HEK293 (cell line): ENCODE measurements at regions not wholly inside any gene's neighbourhood (a gene's known extent, or its start where the extent isn't known, plus 50 kb on each side); places are given as distances from the start of the nearest gene placed in this dataset.

Source experiments
- CTCF ChIA-PET: fragments of 350-600 bp; formaldehyde crosslinking; extraction: SDS; loops from one replicate; lab custom pipeline; 2021; ENCODE audit warnings: antibody characterized with exemption; lab: Yijun Ruan, JAX
- POLR2A ChIA-PET: fragments of 300-600 bp; formaldehyde crosslinking; extraction: SDS; loops from one replicate; lab custom pipeline; 2020; ENCODE audit warnings: antibody characterized with exemption, inconsistent platforms; lab: Yijun Ruan, JAX
- H3K27ac ChIP-seq: fragments of 200-500 bp; sonication (Bioruptor generic); 2 replicates; pipeline ENCODE4 v1.5.1; 2014; ENCODE audit warnings: low read depth, low read length, control low read depth, inconsistent platforms; ENCODE audit errors: extremely low read depth
- H3K36me3 ChIP-seq, 2 experiments: fragments of 200-500 bp in 1 of 2; sonication (Bioruptor generic) in 1 of 2; 1 replicate in 1 of 2; 2 replicates in 1 of 2; pipeline ENCODE4 v1.5.1; 2014 to 2017; ENCODE audit warnings: inconsistent platforms in 2 of 2, low read length in 2 of 2; ENCODE audit not compliant: control insufficient read depth in 2 of 2, insufficient read depth in 1 of 2
- H3K4me1 ChIP-seq: fragments of 200-500 bp; sonication (Bioruptor generic); 2 replicates; pipeline ENCODE4 v1.5.1; 2014; ENCODE audit warnings: mild to moderate bottlenecking, low read length, inconsistent platforms; ENCODE audit not compliant: control insufficient read depth, insufficient read depth
- H3K4me3 ChIP-seq: 2 replicates; pipeline ENCODE4 v1.5.1; 2011; ENCODE audit warnings: low read depth, mild to moderate bottlenecking, control low read depth, low read length, moderate library complexity
- H3K9me3 ChIP-seq: fragments of 200-500 bp; sonication (Bioruptor generic); 2 replicates; pipeline ENCODE4 v1.5.1; 2014; ENCODE audit warnings: low read depth, low read length, inconsistent platforms; ENCODE audit not compliant: control insufficient read depth, insufficient read depth
- ELK4 ChIP-seq: IDR thresholded peaks from 2 replicates; pipeline ENCODE4 v1.6.1; 2011; ENCODE audit warnings: mild to moderate bottlenecking, low read depth, low read length, borderline replicate concordance
- KLF9 ChIP-seq: fragments of 450-650 bp; formaldehyde crosslinking; IDR thresholded peaks from 2 replicates; pipeline ENCODE4 v1.5.1; 2016; ENCODE audit warnings: missing biosample characterization, missing genetic modification characterization, low read depth
- ZBTB26 ChIP-seq: fragments of 450-650 bp; formaldehyde crosslinking; optimal IDR thresholded peaks from 2 replicates; pipeline ENCODE3; 2016; ENCODE audit warnings: missing biosample characterization, mild to moderate bottlenecking, missing genetic modification characterization
- ZFP3 ChIP-seq: fragments of 450-650 bp; formaldehyde crosslinking; IDR thresholded peaks from 2 replicates; pipeline ENCODE4 v1.5.1; 2016; ENCODE audit warnings: low read depth, missing biosample characterization, missing genetic modification characterization
- ZIC2 ChIP-seq: fragments of 450-650 bp; formaldehyde crosslinking; IDR thresholded peaks from 2 replicates; pipeline ENCODE4 v1.5.1; 2016; ENCODE audit warnings: missing biosample characterization, missing genetic modification characterization
- ZNF184 ChIP-seq: fragments of 450-650 bp; IDR thresholded peaks from 2 replicates; pipeline ENCODE4 v1.5.1; 2018; ENCODE audit warnings: missing biosample characterization, mild to moderate bottlenecking, missing genetic modification characterization
- ZNF221 ChIP-seq: fragments of 450-650 bp; formaldehyde crosslinking; IDR thresholded peaks from 2 replicates; pipeline ENCODE4 v1.5.1; 2017; ENCODE audit warnings: missing biosample characterization, missing genetic modification characterization, borderline replicate concordance
- ZNF311 ChIP-seq: fragments of 450-650 bp; formaldehyde crosslinking; IDR thresholded peaks from 2 replicates; pipeline ENCODE4 v1.5.1; 2017; ENCODE audit warnings: missing biosample characterization, missing genetic modification characterization, borderline replicate concordance
- ZNF416 ChIP-seq: fragments of 450-650 bp; formaldehyde crosslinking; IDR thresholded peaks from 2 replicates; pipeline ENCODE4 v1.5.1; 2016; ENCODE audit warnings: missing biosample characterization, missing genetic modification characterization
- ZNF423 ChIP-seq: fragments of 450-650 bp; formaldehyde crosslinking; IDR thresholded peaks from 2 replicates; pipeline ENCODE4 v1.5.1; 2016; ENCODE audit warnings: missing biosample characterization, missing genetic modification characterization
- ZNF514 ChIP-seq: fragments of 450-650 bp; formaldehyde crosslinking; IDR thresholded peaks from 2 replicates; pipeline ENCODE4 v1.5.1; 2016; ENCODE audit warnings: missing biosample characterization, missing genetic modification characterization
- ZNF548 ChIP-seq: fragments of 450-650 bp; formaldehyde crosslinking; IDR thresholded peaks from 2 replicates; pipeline ENCODE4 v1.5.1; 2016; ENCODE audit warnings: missing biosample characterization, missing genetic modification characterization
- ZNF629 ChIP-seq: fragments of 450-650 bp; formaldehyde crosslinking; IDR thresholded peaks from 2 replicates; pipeline ENCODE4 v1.5.1; 2017; ENCODE audit warnings: missing biosample characterization, missing genetic modification characterization
- ZNF660 ChIP-seq: fragments of 450-650 bp; IDR thresholded peaks from 2 replicates; pipeline ENCODE4 v1.5.1; 2018; ENCODE audit warnings: missing biosample characterization, mild to moderate bottlenecking, missing genetic modification characterization
- ZNF670 ChIP-seq: fragments of 450-650 bp; formaldehyde crosslinking; IDR thresholded peaks from 2 replicates; pipeline ENCODE4 v1.5.1; 2016; ENCODE audit warnings: missing biosample characterization, missing genetic modification characterization, low read depth
- ZNF747 ChIP-seq: fragments of 450-650 bp; formaldehyde crosslinking; IDR thresholded peaks from 2 replicates; pipeline ENCODE4 v1.5.1; 2016; ENCODE audit warnings: missing biosample characterization, missing genetic modification characterization
- ZNF777 ChIP-seq: fragments of 450-650 bp; formaldehyde crosslinking; IDR thresholded peaks from 2 replicates; pipeline ENCODE4 v1.5.1; 2017; ENCODE audit warnings: missing biosample characterization, missing genetic modification characterization, borderline replicate concordance
- TF ChIP-seq, protein P1 (sequence below): fragments of 450-650 bp; formaldehyde crosslinking; IDR thresholded peaks from 2 replicates; pipeline ENCODE4 v1.5.1; 2016; ENCODE audit warnings: missing biosample characterization, missing genetic modification characterization
- TF ChIP-seq, protein P2 (sequence below): fragments of 450-650 bp; formaldehyde crosslinking; IDR thresholded peaks from 2 replicates; pipeline ENCODE4 v1.5.1; 2016; ENCODE audit warnings: missing biosample characterization, missing genetic modification characterization
- TF ChIP-seq, protein P3 (sequence below): fragments of 450-650 bp; formaldehyde crosslinking; IDR thresholded peaks from 2 replicates; pipeline ENCODE4 v1.5.1; 2016; ENCODE audit warnings: missing biosample characterization, missing genetic modification characterization
- TF ChIP-seq, protein P4 (sequence below): fragments of 450-650 bp; formaldehyde crosslinking; IDR thresholded peaks from 2 replicates; pipeline ENCODE4 v1.5.1; 2016; ENCODE audit warnings: missing biosample characterization, missing genetic modification characterization, borderline replicate concordance

- H3K36me3 ChIP-seq: no peaks in the 10 kb centered on the region
- no peak overlapping the region for H3K4me3 ChIP-seq
- POLR2A ChIA-PET: no interaction called here
- H3K27ac ChIP-seq: no peak overlapping the region
- no peaks in the 10 kb centered on the region for H3K9me3 ChIP-seq
- TF ChIP-seq ZNF629 (tag by site-specific recombination) (no peak), ZNF416 (tag by site-specific recombination) (no peak), ZNF184 (tag by site-specific recombination) (no peak), ZNF548 (tag by site-specific recombination) (no peak), ZNF514 (tag by site-specific recombination) (no peak), ZNF311 (tag by site-specific recombination) (no peak), ZNF423 (tag by site-specific recombination) (no peak), ZIC2 (tag by site-specific recombination) (no peak), ZNF670 (tag by site-specific recombination) (no peak), ZNF777 (tag by site-specific recombination) (no peak), ZNF660 (tag by site-specific recombination) (no peak)
- TF ChIP-seq, protein P1, sequence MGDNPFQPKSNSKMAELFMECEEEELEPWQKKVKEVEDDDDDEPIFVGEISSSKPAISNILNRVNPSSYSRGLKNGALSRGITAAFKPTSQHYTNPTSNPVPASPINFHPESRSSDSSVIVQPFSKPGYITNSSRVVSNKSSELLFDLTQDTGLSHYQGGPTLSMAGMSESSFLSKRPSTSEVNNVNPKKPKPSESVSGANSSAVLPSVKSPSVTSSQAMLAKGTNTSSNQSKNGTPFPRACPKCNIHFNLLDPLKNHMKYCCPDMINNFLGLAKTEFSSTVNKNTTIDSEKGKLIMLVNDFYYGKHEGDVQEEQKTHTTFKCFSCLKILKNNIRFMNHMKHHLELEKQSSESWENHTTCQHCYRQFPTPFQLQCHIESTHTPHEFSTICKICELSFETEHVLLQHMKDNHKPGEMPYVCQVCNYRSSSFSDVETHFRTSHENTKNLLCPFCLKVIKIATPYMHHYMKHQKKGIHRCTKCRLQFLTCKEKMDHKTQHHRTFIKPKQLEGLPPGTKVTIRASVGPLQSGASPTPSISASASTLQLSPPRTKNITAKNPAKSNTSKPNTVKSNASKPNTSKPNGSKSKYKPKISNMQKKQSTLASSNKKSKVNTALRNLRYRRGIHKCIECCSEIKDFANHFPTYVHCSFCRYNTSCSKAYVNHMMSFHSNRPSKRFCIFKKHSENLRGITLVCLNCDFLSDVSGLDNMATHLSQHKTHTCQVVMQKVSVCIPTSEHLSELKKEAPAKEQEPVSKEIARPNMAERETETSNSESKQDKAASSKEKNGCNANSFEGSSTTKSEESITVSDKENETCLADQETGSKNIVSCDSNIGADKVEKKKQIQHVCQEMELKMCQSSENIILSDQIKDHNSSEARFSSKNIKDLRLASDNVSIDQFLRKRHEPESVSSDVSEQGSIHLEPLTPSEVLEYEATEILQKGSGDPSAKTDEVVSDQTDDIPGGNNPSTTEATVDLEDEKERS (tag by site-specific recombination): no peak
- TF ChIP-seq, protein P2, sequence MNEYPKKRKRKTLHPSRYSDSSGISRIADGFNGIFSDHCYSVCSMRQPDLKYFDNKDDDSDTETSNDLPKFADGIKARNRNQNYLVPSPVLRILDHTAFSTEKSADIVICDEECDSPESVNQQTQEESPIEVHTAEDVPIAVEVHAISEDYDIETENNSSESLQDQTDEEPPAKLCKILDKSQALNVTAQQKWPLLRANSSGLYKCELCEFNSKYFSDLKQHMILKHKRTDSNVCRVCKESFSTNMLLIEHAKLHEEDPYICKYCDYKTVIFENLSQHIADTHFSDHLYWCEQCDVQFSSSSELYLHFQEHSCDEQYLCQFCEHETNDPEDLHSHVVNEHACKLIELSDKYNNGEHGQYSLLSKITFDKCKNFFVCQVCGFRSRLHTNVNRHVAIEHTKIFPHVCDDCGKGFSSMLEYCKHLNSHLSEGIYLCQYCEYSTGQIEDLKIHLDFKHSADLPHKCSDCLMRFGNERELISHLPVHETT (tag by site-specific recombination): no peak
- TF ChIP-seq, protein P3, sequence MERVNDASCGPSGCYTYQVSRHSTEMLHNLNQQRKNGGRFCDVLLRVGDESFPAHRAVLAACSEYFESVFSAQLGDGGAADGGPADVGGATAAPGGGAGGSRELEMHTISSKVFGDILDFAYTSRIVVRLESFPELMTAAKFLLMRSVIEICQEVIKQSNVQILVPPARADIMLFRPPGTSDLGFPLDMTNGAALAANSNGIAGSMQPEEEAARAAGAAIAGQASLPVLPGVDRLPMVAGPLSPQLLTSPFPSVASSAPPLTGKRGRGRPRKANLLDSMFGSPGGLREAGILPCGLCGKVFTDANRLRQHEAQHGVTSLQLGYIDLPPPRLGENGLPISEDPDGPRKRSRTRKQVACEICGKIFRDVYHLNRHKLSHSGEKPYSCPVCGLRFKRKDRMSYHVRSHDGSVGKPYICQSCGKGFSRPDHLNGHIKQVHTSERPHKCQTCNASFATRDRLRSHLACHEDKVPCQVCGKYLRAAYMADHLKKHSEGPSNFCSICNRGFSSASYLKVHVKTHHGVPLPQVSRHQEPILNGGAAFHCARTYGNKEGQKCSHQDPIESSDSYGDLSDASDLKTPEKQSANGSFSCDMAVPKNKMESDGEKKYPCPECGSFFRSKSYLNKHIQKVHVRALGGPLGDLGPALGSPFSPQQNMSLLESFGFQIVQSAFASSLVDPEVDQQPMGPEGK (tag by site-specific recombination): no peak
- CTCF ChIA-PET: no interaction called here
- H3K4me1 ChIP-seq: no peaks in the 10 kb centered on the region
Observed at GRCh38 chr13:112207129-112207528, 140.2 kb downstream of the SOX1 start.

- no peaks in the 10 kb centered on the region for H3K9me3 ChIP-seq
- no peak overlapping the region for H3K4me3 ChIP-seq
- no peaks in the 10 kb centered on the region for H3K4me1 ChIP-seq
- no peaks in the 10 kb centered on the region for H3K36me3 ChIP-seq
- no peak overlapping the region for H3K27ac ChIP-seq
- ChIA-PET POLR2A (interaction anchor here (0.6 kb wide), 1 partner anchor 120 kb away, joined by 3 read pairs; no protein-coding TSS in a partner anchor), CTCF (no interaction called here)
- TF ChIP-seq KLF9 (tag by site-specific recombination) (no peak), ZNF747 (tag by site-specific recombination) (no peak), ZNF670 (tag by site-specific recombination) (no peak), ZFP3 (tag by site-specific recombination) (no peak), ELK4 (no peak), ZNF221 (no peak), ZBTB26 (no peak)
- TF ChIP-seq, protein P4, sequence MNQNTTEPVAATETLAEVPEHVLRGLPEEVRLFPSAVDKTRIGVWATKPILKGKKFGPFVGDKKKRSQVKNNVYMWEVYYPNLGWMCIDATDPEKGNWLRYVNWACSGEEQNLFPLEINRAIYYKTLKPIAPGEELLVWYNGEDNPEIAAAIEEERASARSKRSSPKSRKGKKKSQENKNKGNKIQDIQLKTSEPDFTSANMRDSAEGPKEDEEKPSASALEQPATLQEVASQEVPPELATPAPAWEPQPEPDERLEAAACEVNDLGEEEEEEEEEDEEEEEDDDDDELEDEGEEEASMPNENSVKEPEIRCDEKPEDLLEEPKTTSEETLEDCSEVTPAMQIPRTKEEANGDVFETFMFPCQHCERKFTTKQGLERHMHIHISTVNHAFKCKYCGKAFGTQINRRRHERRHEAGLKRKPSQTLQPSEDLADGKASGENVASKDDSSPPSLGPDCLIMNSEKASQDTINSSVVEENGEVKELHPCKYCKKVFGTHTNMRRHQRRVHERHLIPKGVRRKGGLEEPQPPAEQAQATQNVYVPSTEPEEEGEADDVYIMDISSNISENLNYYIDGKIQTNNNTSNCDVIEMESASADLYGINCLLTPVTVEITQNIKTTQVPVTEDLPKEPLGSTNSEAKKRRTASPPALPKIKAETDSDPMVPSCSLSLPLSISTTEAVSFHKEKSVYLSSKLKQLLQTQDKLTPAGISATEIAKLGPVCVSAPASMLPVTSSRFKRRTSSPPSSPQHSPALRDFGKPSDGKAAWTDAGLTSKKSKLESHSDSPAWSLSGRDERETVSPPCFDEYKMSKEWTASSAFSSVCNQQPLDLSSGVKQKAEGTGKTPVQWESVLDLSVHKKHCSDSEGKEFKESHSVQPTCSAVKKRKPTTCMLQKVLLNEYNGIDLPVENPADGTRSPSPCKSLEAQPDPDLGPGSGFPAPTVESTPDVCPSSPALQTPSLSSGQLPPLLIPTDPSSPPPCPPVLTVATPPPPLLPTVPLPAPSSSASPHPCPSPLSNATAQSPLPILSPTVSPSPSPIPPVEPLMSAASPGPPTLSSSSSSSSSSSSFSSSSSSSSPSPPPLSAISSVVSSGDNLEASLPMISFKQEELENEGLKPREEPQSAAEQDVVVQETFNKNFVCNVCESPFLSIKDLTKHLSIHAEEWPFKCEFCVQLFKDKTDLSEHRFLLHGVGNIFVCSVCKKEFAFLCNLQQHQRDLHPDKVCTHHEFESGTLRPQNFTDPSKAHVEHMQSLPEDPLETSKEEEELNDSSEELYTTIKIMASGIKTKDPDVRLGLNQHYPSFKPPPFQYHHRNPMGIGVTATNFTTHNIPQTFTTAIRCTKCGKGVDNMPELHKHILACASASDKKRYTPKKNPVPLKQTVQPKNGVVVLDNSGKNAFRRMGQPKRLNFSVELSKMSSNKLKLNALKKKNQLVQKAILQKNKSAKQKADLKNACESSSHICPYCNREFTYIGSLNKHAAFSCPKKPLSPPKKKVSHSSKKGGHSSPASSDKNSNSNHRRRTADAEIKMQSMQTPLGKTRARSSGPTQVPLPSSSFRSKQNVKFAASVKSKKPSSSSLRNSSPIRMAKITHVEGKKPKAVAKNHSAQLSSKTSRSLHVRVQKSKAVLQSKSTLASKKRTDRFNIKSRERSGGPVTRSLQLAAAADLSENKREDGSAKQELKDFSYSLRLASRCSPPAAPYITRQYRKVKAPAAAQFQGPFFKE: no peak
Observed at GRCh38 chr13:112208656-112209055, 141.7 kb downstream of the SOX1 start.
